NOMO-1 treated with DMSO at 0.1 percent for 48 hours (cell line): ENCODE measurements at regions not wholly inside any gene's neighbourhood (a gene's known extent, or its start where the extent isn't known, plus 50 kb on each side); places are given as distances from the start of the nearest gene placed in this dataset.
A peak's percentile ranks its signal among the peaks of the same experiment; 100 is the strongest.

Source experiments
- DNase-seq: peaks from one replicate; lab custom pipeline; 2025; ENCODE audit not compliant: unreplicated experiment; lab: John Stamatoyannopoulos, UW

DNA sequence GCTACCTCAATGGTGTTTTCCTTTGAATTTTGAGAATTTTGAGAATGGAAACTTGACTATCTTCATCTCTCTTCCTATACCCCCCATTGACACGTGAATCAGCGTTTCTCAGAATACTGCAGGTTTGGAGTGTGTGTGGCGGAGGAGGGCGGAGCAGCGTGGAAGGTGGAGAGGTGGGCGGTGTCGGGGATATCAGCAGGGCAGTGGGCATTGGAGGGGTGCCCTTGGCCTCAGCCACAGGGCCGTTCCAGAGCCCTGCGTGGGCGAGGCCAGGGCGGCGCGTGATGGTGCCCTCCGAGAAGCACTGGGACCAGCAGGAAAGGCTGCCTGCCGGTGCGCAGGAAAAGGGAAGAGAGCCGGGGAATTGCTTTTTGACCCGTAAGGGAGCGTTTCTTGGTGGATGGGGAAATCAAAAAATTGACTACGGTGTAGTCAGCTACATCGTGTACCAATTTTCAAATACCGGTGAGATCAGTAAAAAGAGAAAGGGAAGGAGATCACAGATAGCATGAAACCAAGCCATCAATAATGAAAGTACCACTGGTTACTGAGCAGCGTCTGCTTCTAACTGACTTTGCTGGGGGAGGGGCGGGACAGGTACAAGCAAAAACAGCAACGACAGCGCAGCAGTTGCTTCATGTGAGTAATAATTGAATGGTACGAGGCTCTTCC is 82.7 kb upstream of the DUSP22 start:
- DNase-seq, result no peak

DNA sequence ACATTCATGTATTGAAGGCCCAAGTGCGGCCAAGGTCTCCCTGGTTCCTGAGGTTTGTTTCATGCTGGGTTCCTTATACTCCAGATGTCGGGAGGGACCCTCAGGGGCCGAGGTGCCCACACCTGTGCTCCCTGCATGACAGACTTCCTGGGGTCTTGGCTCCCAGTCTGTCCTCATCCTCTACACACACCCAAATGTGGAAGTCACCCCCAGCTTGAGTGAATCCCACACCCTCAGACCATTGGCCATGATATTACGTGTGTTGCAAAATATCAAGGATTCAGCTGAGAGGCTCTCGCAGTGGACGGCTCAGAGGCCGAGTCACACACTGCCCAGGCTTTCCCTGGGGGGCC is 82.2 kb upstream of the DUSP22 start:
- DNase-seq, result no peak

- DNase-seq, result no peak
These were observed 81.4 kb upstream of the DUSP22 start for GRCh38 chr6:210778-211374.

DNA sequence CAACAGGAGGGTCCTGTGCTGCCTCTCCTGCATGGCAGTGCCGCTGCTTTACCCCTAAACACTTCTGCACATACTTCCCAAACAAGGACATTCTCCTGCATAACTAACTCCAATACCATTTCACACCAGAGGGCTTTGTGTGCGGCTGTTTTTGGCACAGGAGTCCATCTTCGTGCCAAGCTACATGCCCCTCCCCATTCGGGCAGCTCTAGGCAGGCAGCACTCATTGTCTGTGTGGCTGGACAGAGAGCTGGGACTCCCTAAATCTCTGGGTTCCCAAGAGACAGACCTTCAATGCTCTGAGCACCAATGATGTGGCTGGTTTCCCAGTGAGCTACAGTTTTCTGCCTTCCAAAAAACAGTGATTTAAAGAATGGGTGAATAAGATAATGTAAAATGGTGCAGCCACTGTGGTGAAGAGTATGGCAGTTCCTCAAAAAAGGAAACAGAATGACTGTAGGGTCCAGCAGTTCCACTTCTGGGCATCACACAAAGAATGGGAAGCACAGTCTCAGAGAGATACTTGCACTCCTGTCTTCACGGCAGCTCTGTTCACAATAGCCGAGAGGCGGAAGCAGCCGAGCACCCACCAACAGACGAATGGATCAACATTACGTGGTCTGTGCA is 80.3 kb upstream of the DUSP22 start:
- no peak for DNase-seq

DNA sequence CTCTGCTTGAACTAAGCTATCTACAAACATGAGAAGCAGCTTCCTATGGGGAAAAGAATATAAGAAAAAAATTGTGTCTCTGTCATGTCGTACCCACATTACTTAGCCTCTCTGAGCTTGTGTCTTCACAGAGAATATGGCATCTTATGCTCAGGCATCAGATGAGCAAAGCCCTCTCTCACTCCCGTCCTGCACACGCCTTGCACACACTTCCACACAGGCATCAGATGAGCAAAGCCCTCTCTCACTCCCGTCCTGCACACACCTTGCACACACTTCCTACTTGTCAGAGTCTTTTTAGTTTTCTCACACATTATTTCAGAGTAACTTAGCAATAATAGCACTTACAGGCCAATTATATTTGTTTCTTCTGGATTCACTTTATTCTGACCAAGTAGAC is 79.0 kb upstream of the DUSP22 start:
- DNase-seq, result no peak

- DNase-seq, result no peak
These were observed 77.9 kb upstream of the DUSP22 start for GRCh38 chr6:214428-214827.

DNA sequence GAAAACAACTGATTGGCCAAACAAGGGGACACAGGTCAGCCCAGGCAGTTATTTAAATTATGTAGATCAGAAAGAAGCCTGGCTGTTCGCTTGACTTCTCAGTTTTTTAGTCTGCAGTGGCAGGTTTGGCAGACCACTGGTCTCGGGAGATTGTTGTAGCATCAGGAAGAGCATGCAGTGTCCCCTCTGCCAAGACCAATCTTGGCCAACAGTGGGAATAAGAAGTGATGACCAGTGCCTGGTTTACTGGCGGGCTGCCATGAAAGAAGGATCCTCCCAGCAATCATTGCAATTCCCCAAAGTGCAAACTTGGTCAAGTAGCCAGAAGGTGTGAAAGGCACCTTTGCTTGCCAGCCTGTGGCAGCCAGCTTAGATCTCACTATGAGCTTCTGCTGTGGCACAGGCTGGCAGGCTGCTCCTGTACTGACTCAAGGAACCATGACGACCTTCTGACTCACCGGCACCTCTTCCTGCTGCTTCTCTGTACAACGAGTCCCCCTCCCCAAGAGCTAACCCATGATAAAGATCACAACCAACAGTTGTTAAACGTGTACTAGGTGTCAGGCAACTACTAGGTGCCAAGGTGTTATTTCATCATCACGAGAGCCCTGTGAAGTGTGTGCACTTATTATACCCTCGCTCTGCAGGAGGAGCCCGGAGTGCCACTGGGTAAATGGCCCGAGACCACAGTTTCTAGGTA is 76.8 kb upstream of the DUSP22 start:
- DNase-seq, result no peak

DNA sequence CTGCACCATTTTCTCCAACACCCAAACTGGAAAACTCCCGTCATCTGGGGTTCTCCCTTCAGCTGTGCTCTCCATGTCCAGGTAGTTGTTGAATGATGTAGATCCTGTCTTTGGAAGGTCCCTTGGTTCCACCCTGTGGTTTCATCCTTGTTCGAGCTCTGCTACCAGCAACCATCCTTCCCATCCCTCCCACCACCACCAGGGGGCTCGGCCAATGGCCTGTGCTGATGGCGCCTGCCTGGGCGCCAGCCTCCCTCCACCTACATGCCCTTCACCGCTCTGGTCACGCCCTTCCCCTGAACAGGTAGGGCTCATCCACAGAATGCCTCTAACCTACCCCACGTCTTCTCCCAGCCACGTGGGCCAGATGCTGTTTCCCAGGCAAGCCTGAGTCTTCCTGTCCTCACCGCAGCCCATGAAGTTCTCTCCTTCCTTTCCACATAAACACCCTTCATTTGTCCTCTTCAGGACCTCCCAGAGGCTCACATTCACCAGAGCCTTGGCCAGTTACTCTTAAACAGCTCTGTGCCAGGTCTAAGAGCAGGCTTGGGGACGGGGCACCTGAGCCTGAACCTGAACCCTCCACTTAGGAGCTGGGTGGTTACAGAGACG is 75.1 kb upstream of the DUSP22 start:
- DNase-seq, result no peak

DNA sequence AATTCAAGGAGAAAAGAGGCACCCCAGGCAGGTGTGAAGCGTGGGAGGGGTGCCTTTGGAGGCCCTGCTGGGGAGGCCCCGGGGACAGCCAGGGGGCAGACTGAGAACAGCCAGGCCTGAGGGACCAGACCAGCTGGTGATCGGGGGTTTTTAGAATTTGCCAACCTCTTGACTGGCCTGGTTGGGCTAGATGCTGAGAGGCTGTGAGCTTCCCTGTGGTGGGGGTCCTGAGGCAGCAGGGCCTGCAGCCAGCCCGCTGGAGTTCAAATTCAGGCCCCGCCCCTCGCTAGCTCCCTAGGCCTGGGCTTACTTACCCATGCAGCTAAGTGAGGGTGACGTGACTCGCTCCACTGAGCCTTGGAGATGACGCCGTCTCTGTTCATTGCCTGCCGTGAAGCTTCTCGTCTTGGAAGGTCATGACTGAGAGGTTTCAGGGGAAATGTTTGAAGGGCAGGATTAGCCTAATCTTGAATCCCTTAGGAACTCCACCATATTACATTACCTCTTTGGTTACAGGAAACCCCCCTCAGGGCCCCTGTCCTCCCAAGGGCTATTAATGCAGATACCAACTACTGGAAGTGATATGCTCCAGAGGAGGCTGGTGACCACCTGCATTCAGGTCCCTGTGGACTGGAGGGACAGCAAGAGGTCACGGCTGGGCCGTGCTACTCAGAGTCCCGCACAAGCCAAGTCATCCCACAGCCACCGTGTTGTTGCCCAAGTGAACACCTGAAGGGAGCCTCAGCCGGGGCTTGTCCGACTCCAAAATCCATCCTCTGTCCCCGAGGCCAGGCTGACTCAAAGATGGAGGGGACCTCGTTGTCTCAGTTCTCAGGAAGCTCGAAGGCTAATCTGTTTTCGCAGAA is 73.9 kb upstream of the DUSP22 start:
- DNase-seq, result no peak

DNA sequence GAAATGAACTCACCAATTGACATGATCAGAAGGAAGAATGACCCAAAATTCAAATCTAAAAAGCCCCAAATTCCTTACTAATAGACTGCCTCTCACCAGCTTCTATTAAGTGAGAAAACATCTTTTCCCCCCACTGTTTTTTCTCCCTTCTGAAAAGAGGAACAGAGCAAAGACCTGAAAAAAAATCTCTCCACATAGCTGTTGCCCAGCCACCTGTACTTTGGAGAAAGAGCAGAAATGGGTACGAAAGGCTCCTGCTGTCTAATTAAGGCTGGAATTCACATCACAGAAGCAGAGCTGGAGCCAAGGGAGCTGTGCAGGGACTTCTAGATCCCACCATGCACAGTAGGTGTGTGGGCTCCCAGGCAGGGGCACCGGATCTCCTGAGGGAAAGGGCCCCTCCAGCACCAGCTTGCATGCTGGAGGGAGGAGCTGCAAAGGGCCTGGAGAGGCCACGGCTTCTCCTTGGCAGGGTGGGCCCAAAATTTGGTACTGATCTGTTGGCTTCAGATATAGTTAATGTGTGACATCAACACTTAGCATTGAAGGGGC is 73.2 kb upstream of the DUSP22 start:
- peak; percentile 9 for DNase-seq

- DNase-seq, result peak; percentile 91
These were observed 72.6 kb upstream of the DUSP22 start for GRCh38 chr6:219641-220198.

GRCh38 chr6:220312-220711 is 72.0 kb upstream of the DUSP22 start:
- no peak for DNase-seq

DNA sequence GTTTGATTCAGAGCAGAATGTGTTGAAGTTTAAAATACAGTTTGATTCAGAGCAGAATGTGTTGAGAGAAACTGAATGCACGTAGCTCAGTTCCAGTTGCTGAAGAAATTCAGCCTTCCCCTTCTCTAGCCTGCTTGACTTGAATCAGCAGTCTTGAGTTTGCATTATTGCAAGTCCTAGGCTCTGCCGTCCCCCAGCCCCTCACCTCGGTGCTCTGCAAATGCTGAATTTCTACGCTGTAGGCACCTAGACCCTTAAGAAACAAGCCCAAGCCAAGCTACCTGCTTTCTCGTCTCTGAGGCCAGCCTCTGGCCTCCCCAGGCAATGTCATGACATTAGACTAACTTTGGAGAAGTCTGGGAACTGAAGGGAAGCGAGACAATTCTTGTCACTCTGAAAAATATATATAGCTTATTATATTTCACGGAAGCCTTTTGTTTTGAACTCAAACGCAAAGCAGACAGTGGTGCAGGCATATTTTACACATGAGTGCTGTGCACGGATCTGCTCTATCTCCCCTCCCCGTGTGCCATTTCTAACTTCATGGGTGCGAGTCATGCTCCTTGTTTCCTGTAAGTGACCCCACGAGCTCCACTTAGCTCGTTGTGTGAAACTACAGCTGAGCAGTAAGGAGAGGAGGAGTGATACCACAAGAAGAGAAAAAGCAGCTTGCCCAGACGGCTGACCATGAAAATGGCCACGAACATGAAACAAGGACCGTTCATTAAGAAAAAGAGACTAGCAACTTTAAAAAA is 71.4 kb upstream of the DUSP22 start:
- DNase-seq, result no peak

- no peak for DNase-seq
These were observed 70.5 kb upstream of the DUSP22 start for GRCh38 chr6:221531-222349.

DNA sequence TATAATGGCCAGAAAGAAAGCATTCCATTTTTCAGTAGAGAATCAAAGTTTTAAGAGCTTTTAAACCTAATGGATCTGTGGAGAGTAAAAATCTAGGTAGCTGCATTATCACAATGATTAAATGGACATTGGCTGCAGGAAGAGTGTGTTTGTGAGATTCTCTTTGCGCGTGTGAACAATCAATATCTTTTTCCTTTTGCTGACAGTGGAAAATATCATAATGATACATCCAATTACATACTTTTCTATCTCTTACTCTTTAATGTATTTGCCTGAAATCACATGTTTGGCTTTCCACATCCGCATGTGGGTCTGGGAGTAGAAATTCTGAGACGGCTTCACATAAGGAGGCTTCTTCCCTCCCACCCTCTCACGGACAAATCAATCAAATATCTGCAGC is 69.8 kb upstream of the DUSP22 start:
- DNase-seq, result no peak

GRCh38 chr6:223136-223535 is 69.2 kb upstream of the DUSP22 start:
- DNase-seq, result no peak

- no peak for DNase-seq
These were observed 68.5 kb upstream of the DUSP22 start for GRCh38 chr6:223763-224162.

- no peak for DNase-seq
These were observed 67.9 kb upstream of the DUSP22 start for GRCh38 chr6:224350-224749.
